Endodermal cell (in vitro differentiated cells): ENCODE measurements at regions not wholly inside any gene's neighbourhood (a gene's known extent, or its start where the extent isn't known, plus 50 kb on each side); places are given as distances from the start of the nearest gene placed in this dataset.
"Not testable (repeated sequence)": the region's sequence is repeated elsewhere in the genome, so short reads cannot be mapped to it uniquely, and the experiment has no call there.

ENCODE experiments used
- DNase-seq: peaks from one replicate; pipeline ENCODE4 v3.0.0-alpha.2; 2017
- H3K27ac ChIP-seq: 2 replicates; pipeline ENCODE4 v1.5.1; 2013; ENCODE audit warnings: mild to moderate bottlenecking, low read depth, low read length, moderate library complexity
- H3K27me3 ChIP-seq: 2 replicates; pipeline ENCODE4 v1.6.1; 2013; ENCODE audit warnings: mild to moderate bottlenecking, low read length, moderate library complexity; ENCODE audit not compliant: insufficient read depth, control insufficient read depth, poor library complexity, severe bottlenecking
- H3K36me3 ChIP-seq: 2 replicates; pipeline ENCODE4 v1.7.0; 2013; ENCODE audit warnings: mild to moderate bottlenecking, low read length, moderate library complexity; ENCODE audit not compliant: control insufficient read depth, insufficient read depth
- H3K4me1 ChIP-seq: one replicate; pipeline ENCODE4 v1.7.0; 2013; ENCODE audit warnings: low read length; ENCODE audit not compliant: control insufficient read depth, insufficient read depth
- H3K4me3 ChIP-seq: 2 replicates; pipeline ENCODE4 v1.5.1; 2013; ENCODE audit warnings: mild to moderate bottlenecking, low read length, moderate library complexity
- H3K9ac ChIP-seq: 2 replicates; pipeline ENCODE4 v1.6.1; 2013; ENCODE audit warnings: mild to moderate bottlenecking, low read length, moderate library complexity; ENCODE audit not compliant: poor library complexity, severe bottlenecking; ENCODE audit errors: extremely low read depth
- H3K9me3 ChIP-seq: 2 replicates; pipeline ENCODE4 v1.6.1; 2013; ENCODE audit warnings: mild to moderate bottlenecking, low read length, moderate library complexity; ENCODE audit not compliant: control insufficient read depth
- H3K27ac Mint-ChIP-seq: 2 replicates; pipeline ENCODE4 v1.8.0; 2020; ENCODE audit warnings: mixed read lengths
- H3K27me3 Mint-ChIP-seq: 2 replicates; pipeline ENCODE4 v1.8.0; 2021; ENCODE audit warnings: mild to moderate bottlenecking, mixed read lengths; ENCODE audit not compliant: insufficient read depth
- H3K36me3 Mint-ChIP-seq: 2 replicates; pipeline ENCODE4 v1.8.0; 2020; ENCODE audit warnings: low read depth, mixed read lengths
- H3K4me1 Mint-ChIP-seq: 2 replicates; pipeline ENCODE4 v1.8.0; 2020; ENCODE audit warnings: mixed read lengths
- H3K4me3 Mint-ChIP-seq: 2 replicates; pipeline ENCODE4 v1.8.0; 2020; ENCODE audit warnings: mild to moderate bottlenecking, moderate library complexity, mixed read lengths
- H3K9me3 Mint-ChIP-seq: 2 replicates; pipeline ENCODE4 v1.8.0; 2020; ENCODE audit warnings: mild to moderate bottlenecking, mixed read lengths
- CTCF ChIP-seq: fragments of 200-600 bp; sonication (generic); conservative IDR thresholded peaks from 2 replicates; pipeline ENCODE4 v1.5.0; 2021; ENCODE audit warnings: antibody characterized with exemption, mild to moderate bottlenecking
- WGBS, 2 experiments: methylation state at CpG; one replicate each; pipeline versions ENCODE4 v1.1.5 to v1.1.7; 2013; ENCODE audit warnings: missing lambda C conversion rate in 2 of 2, mixed read lengths in 1 of 2; ENCODE audit not compliant: insufficient coverage in 1 of 2, insufficient read length in 1 of 2; 5-methylcytosine and 5-hydroxymethylcytosine counted together

GRCh38 chr2:181798022-181798421 is 93.5 kb upstream of the ITPRID2 start:
- Mint-ChIP-seq H3K4me3 (no peak overlapping the region), H3K27me3 (peaks cover 6% of the 10 kb centered on the region), H3K4me1 (no peaks in the 10 kb centered on the region), H3K27ac (no peak overlapping the region), H3K9me3 (peaks cover 10% of the 10 kb centered on the region), H3K36me3 (no peaks in the 10 kb centered on the region)
- Histone ChIP-seq H3K27me3 (no peaks in the 10 kb centered on the region), H3K27ac (no peak overlapping the region), H3K4me3 (no peak overlapping the region), H3K4me1 (no peaks in the 10 kb centered on the region), H3K9me3 (peaks cover 1% of the 10 kb centered on the region), H3K36me3 (no peaks in the 10 kb centered on the region), H3K9ac (no peak overlapping the region)
- no peak for DNase-seq
- 100% methylated on average over 1 to 2 of the region's 2 CpGs for WGBS, 2 experiments
- no peak for TF ChIP-seq CTCF

GRCh38 chr2:181802300-181802699 is 89.2 kb upstream of the ITPRID2 start:
- H3K9me3 Mint-ChIP-seq = peaks cover 14% of the 10 kb centered on the region
- 100% methylated on average over 1 of the region's 1 CpG; no CpG with 5 or more reads in 1 of the 2 experiments for WGBS, 2 experiments
- not testable (repeated sequence) for H3K4me3 ChIP-seq, H3K27me3 ChIP-seq, H3K27ac ChIP-seq, H3K27me3 Mint-ChIP-seq, H3K36me3 Mint-ChIP-seq, H3K9me3 ChIP-seq, DNase-seq, H3K4me1 Mint-ChIP-seq, H3K9ac ChIP-seq, H3K4me3 Mint-ChIP-seq, H3K36me3 ChIP-seq, H3K27ac Mint-ChIP-seq, H3K4me1 ChIP-seq

GRCh38 chr2:181803903-181804799 is 87.4 kb upstream of the ITPRID2 start:
- Mint-ChIP-seq H3K9me3 (peaks cover 14% of the 10 kb centered on the region), H3K4me3 (peak overlapping the region; percentile 8)
- peak overlapping the region; percentile 11 for H3K4me3 ChIP-seq
- 51 to 60% methylated on average over 10 to 12 of the region's 12 CpGs for WGBS, 2 experiments
- not testable (repeated sequence) for H3K4me1 ChIP-seq, H3K4me1 Mint-ChIP-seq, H3K36me3 ChIP-seq, H3K9ac ChIP-seq, H3K27me3 Mint-ChIP-seq, H3K9me3 ChIP-seq, H3K27me3 ChIP-seq, H3K27ac ChIP-seq, H3K27ac Mint-ChIP-seq, H3K36me3 Mint-ChIP-seq
- peak; percentile 95 for DNase-seq

GRCh38 chr2:181805228-181806038 is 86.1 kb upstream of the ITPRID2 start:
- Mint-ChIP-seq H3K27ac (no peak overlapping the region), H3K36me3 (no peaks in the 10 kb centered on the region), H3K4me3 (no peak overlapping the region), H3K27me3 (peaks cover 6% of the 10 kb centered on the region), H3K4me1 (peaks cover 10% of the 10 kb centered on the region), H3K9me3 (peaks cover 14% of the 10 kb centered on the region)
- H3K4me3 ChIP-seq = no peak overlapping the region
- no peaks in the 10 kb centered on the region for H3K36me3 ChIP-seq
- DNase-seq = no peak
- TF ChIP-seq CTCF = no peak
- no peak overlapping the region for H3K9ac ChIP-seq
- WGBS, 2 experiments = 91% methylated on average over 3 of the region's 3 CpGs; no CpG with 5 or more reads in 1 of the 2 experiments
- no peaks in the 10 kb centered on the region for H3K9me3 ChIP-seq
- H3K4me1 ChIP-seq = peaks cover under 1% of the 10 kb centered on the region
- H3K27ac ChIP-seq = no peak overlapping the region
- no peaks in the 10 kb centered on the region for H3K27me3 ChIP-seq
